AG04450 (cell line): ENCODE measurements at regions not wholly inside any gene's neighbourhood (a gene's known extent, or its start where the extent isn't known, plus 50 kb on each side); places are given as distances from the start of the nearest gene placed in this dataset.

Experiments
- CTCF ChIA-PET: fragments of 300-600, 350-600 bp; formaldehyde crosslinking; extraction: SDS; loops from one replicate; lab custom pipeline; 2022; ENCODE audit warnings: antibody characterized with exemption, inconsistent platforms; lab: Charles Lee
- POLR2A ChIA-PET: fragments of 350-600 bp; formaldehyde crosslinking; extraction: SDS; loops from one replicate; lab custom pipeline; 2021; ENCODE audit warnings: antibody characterized with exemption, inconsistent platforms; lab: Yijun Ruan, JAX
- DNase-seq: peaks from one replicate; pipeline ENCODE4 v3.0.0-alpha.2; 2011; ENCODE audit warnings: low read depth, low spot score
- H3K27ac ChIP-seq: one replicate; pipeline ENCODE4 v1.5.1; 2012; ENCODE audit warnings: low read depth, low read length, control low read depth
- H3K27me3 ChIP-seq: one replicate; pipeline ENCODE4 v1.6.0; 2012; ENCODE audit warnings: low read length; ENCODE audit not compliant: control insufficient read depth, insufficient read depth
- H3K4me3 ChIP-seq: 2 replicates; pipeline ENCODE4 v1.5.1; 2011; ENCODE audit warnings: mild to moderate bottlenecking, low read depth, low read length, control low read depth
- H3K9me3 ChIP-seq: 2 replicates; pipeline ENCODE4 v1.5.1; 2012; ENCODE audit warnings: low read length; ENCODE audit not compliant: control insufficient read depth, insufficient read depth
- CTCF ChIP-seq: IDR thresholded peaks from 2 replicates; pipeline ENCODE4 v1.5.1; 2011; ENCODE audit warnings: low read depth, low read length, control low read depth, inconsistent platforms

- no peak overlapping the region for H3K4me3 ChIP-seq
- DNase-seq, result no peak
- H3K27me3 ChIP-seq, result no peaks in the 10 kb centered on the region
- no peak overlapping the region for H3K27ac ChIP-seq
- ChIA-PET CTCF (no interaction called here), POLR2A (no interaction called here)
- no peak for TF ChIP-seq CTCF
- peaks cover 49% of the 10 kb centered on the region for H3K9me3 ChIP-seq
Measured at GRCh38 chr19:28217022-28217421, 995.9 kb downstream of the UQCRFS1 start.

- H3K27me3 ChIP-seq, result no peaks in the 10 kb centered on the region
- DNase-seq, result no peak
- H3K4me3 ChIP-seq, result no peak overlapping the region
- ChIA-PET POLR2A (no interaction called here), CTCF (no interaction called here)
- no peak overlapping the region for H3K27ac ChIP-seq
- TF ChIP-seq CTCF, result no peak
- H3K9me3 ChIP-seq, result peaks cover 35% of the 10 kb centered on the region
Measured at GRCh38 chr19:28213470-28214082, 999.4 kb downstream of the UQCRFS1 start.

- DNase-seq, result no peak
- CTCF ChIA-PET, result no interaction called here
- TF ChIP-seq CTCF, result no peak
- H3K4me3 ChIP-seq, result no peak overlapping the region
- POLR2A ChIA-PET, result no interaction called here
- H3K9me3 ChIP-seq, result peaks cover 32% of the 10 kb centered on the region; the same call in 1 of the 2 replicates
- H3K27me3 ChIP-seq, result no peaks in the 10 kb centered on the region
- no peak overlapping the region for H3K27ac ChIP-seq
Measured at GRCh38 chr19:28210886-28211285, 1002.1 kb downstream of the UQCRFS1 start.

GRCh38 chr19:28208745-28209144 lies 1004.2 kb downstream of the UQCRFS1 start:
- no peak for TF ChIP-seq CTCF
- DNase-seq, result no peak
- POLR2A ChIA-PET, result no interaction called here
- Histone ChIP-seq H3K27me3 (no peaks in the 10 kb centered on the region), H3K9me3 (peaks cover 29% of the 10 kb centered on the region; the same call in 1 of the 2 replicates), H3K4me3 (no peak overlapping the region), H3K27ac (no peak overlapping the region)
- CTCF ChIA-PET, result no interaction called here

- no peak for TF ChIP-seq CTCF
- Histone ChIP-seq H3K27me3 (no peaks in the 10 kb centered on the region), H3K27ac (no peak overlapping the region), H3K4me3 (no peak overlapping the region), H3K9me3 (peaks cover 29% of the 10 kb centered on the region; the same call in 1 of the 2 replicates)
- DNase-seq, result no peak
- POLR2A ChIA-PET, result no interaction called here
- CTCF ChIA-PET, result no interaction called here
Measured at GRCh38 chr19:28207244-28207643, 1005.7 kb downstream of the UQCRFS1 start.
